GM20431 (cell line): ENCODE measurements at regions not wholly inside any gene's neighbourhood (a gene's known extent, or its start where the extent isn't known, plus 50 kb on each side); places are given as distances from the start of the nearest gene placed in this dataset.
"Not testable (repeated sequence)": the region's sequence is repeated elsewhere in the genome, so short reads cannot be mapped to it uniquely, and the experiment has no call there.

ENCODE experiments used
- in situ Hi-C: fragments of 300-500 bp; cut with MseI, MboI; formaldehyde crosslinking; loops from one replicate; pipeline ENCODE4 v1.15.0; 2020; ENCODE audit warnings: low sequenced_read_pairs; ENCODE audit not compliant: unreplicated experiment

DNA sequence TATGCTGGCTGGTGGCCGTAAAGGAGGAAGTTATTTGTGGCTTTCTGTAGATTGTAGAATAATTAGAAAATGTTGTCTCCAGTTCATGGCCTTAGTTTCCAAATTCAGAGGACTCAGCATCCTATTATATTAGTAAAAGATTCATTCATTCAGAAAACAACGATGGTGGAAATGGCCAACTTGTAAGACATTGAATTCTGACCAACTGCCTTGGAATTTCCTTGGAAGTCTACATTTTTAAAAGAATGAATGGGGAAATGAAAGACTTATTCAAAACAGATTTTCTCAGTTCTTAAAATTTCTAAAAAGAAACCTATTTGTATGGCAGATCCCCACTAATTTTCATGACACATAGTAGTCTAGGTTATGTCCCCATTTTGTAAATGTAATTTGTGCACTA, 561.5 kb downstream of the ANKRD50 start:
- in situ Hi-C loops = no loop called here

DNA sequence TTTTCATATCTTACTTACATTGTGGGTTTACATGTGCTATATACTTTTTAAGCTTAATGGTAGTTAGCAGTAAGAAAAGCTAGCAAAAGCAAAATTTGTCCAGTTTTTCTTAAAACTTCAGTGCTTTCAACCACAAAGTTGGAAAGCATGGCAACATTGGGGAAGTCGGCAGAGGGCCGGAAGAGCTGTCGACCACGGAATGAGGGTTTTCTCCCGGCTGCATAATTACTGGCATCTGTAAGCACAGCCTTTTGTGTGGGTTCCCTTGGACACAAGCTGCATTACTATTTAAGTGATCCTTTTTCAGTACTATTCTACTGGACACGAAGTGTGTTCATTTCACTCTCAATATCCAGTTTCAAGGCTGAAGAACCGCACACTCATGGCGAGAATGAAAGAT, 560.4 kb downstream of the ANKRD50 start:
- in situ Hi-C loops = no loop called here

DNA sequence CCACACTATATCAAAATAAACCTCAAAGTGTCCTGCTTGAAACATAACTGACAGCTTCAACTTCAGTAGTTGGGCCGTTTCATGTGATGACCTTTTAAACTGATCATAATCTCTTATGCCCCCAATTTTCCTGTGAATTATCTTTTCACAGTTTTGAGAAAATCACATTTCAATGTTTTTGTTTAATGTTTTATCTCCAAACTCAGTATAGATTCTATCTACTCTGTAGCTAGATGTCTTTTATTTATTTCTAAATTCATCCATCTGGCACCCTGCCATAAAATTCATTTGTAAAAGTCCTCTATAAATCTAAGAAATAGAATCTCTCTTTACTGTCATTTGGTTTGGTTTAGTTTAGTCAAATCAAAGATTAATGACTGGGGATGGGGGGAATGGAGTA, 557.3 kb downstream of the ANKRD50 start:
- in situ Hi-C loops = no loop called here

DNA sequence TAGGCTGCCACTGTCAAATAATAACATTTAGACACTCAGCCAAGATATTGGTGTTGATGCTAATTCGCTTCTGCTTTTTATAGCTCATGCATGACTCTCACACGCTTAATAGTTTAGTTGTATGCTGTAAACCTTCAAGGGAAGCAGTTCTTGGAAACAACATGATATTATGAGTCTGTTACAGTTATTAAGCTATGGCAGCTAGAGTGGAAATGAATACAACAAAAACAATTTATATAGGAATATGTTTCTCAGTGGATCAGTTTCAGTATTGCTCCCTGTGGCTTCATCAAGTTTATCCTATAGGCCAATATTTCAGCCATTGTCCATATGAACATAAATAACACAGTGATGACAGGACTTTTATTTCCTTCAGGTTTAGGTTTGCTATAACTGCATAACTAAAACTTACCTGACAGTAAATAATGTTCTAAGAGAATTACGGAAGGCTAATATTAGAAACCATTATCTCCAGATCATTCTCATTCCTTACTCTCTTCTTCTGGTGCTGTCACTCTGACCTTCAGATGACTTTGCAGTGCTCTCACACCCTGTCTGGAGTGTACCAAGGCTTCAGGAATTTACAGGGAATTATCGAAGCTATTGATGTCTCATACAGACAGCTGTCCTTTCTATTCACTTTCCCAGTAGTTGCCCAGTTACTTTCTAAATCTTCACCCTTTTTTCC, 555.0 kb downstream of the ANKRD50 start:
- in situ Hi-C loops = no loop called here

DNA sequence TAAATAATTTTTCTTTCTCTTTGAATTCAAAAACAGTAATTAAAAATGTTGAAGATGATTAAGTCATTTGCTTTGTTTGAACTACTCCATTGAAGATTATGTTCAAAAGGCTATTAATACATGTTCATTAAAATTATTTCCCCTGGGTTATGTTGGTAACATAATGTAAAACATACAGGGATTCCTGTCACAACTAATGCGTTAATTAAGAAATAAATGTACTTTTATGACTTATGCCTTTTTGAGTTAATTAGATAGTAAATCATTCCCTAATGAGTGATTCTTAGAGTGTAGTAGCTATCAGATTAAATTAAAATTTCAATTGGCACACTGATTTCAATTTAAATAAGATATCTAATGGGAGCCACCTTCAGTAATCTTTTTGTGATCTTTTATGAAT, 549.1 kb downstream of the ANKRD50 start:
- in situ Hi-C loops = no loop called here

DNA sequence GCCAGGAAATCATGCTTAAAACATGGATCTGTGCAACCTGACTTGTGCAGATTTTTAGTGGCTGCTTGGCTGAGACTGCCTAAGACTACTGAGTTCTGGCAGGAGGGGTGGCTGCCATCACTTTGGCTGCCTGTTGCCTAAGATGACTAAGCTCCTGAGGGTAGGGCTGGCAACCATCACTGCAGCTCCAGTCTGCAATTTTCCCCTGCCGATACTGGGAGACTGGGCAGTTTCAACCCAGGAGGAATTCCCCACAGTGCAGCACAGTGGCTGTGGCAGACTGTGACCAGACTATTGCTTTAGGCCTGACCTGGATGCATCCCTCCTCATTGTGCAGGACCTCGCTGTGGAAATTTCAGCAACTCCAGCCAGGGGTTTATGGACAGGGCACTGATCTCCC, 544.9 kb downstream of the ANKRD50 start:
- in situ Hi-C loops = no loop called here

DNA sequence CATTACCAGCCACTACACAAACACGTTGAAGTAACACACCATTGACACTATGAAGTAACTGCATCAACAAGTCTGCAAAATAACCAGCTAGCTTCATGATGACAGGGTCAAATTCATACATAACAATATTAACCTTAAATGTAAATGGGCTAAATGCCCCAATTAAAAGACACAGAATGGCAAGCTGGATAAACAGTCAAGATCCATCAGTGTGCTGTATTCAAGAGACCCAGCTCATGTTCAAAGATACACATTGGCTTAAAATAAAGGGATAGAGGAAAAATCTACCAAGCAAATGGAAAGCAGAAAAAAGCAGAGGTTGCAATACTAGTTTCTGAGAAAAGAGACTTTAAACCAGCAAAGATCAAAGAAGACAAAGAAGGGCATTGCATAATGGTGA, 543.0 kb downstream of the ANKRD50 start:
- in situ Hi-C loops = not testable (repeated sequence)

DNA sequence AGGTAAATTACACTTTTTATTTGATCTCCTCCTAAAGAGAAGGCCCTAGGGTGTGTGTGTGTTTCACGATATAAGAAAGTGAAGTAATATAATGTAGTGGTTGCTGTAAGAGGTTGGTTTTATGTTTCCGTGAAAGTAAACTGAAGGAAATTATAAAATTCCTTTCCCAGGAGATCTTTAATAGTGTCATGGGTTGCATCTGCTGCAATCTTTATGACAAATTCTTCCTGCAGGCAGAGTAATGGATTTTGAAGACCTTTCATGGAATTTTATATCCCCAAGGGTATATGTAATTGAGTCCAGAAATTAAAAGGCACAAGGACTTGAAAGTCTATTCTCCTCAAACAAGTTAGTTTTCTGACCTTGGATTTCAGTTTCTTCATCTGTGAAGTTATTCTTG, 538.6 kb downstream of the ANKRD50 start:
- in situ Hi-C loops = no loop called here

DNA sequence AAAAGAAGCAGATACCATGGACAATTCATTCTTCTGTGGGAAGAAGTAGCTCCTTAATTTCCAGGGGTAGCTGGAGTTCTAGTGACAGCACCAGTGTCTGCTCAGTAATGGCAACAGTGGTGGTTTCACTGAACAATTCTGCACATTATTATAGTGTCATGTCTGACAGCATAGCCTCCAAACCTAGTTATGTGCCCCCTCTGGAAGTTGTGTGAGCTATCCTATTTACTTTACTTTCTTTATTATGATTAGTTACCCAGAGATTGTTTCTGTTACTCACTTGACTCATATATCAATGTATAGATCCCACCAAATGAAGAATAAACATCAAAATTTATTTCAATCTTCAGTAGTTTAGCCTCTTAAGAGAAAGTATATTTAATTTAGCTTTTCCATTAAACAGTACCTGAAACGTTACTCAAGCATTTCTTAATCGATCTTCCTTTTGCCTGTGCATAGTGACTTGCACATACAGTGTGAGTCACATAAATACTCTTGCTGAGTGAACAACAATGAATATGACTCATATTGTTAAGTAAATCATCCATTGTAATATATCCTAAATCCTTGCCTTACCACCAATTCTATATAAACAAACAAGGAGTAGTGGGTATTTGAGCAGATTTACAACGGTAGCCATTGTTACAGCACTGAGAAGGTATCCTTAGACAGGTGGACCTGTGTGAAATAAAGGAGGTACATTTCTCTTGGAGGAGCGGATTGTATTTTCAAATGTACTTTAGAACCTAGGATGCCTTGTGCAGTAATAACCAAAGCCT, 534.7 kb downstream of the ANKRD50 start:
- in situ Hi-C loops = no loop called here

DNA sequence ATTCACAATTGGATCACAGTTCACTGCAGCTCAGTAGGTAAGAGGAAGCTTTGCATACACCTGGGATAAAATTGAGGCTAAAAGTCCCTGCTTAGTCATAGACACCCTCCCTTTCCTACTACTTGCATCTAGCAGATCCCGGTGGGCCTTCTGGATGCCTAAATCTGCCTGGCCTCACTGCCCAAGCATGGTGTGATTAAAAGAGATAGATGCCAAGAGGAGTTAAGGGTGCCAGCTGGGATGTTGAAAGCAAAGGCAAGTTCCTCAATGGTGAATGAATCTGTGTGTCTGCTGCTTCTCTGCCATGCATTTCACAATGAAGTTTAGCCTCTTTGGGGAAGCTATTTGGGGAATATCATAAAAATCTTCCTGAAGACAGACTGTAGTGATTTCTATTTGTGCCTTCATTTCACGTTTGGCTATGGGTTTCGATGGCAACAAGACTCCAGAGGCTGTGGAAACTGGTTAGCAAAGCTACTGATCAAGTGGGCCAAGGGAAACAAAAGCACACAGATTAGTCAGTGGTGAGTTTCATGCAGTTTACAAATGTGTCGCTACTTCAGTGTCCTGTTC, 534.0 kb downstream of the ANKRD50 start:
- in situ Hi-C loops = no loop called here

DNA sequence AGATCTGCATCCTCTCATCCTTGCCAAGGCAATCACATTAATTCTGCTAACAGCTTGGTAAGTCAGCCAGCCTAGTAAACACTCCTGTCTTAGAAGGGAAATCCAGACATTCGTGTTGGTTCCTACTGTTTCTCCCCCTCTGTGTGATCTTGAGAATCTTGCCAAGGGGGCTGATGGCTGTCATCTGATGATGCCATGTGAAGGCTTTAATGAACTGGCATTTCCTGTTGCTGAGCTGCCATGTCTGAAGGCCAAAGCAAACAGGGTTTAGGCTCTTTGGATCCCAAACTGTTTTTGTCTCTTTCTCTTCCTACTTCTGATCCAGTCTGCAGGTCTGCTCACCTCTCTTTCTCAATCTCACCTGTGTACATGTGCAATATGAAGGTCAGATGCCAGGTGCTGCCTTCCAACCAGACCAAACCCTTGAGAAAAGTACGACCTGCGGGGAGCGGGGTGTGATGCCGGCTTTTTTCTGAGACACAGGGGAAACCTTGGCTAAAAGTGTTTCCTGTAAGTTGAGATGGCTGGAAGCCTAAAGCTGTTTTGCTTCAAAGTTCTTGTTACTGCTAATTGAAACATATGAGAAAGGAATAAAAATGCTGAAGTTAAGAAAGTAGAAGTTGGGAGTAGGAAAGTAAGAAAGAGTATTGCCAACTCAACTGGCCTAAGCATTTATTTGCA, 532.9 kb downstream of the ANKRD50 start:
- in situ Hi-C loops = no loop called here

DNA sequence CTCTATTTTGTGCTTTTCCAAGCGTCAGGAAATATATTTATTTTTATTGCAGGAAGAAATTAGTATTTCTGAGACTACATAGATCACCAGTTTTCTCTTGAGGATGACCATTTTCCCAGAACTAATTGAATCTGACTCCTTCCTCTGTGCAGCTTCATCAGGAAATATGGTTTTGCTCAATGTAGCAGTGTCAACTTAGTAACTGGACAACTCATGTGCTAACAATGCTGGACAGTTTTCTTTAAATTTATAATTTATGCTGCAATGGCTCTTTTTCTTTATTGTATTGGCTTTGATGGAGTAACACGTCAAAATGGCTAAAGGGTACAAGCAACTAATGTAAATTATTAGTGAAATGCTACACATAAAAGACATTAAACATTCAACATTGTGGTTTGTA, 531.5 kb downstream of the ANKRD50 start:
- in situ Hi-C loops = no loop called here

DNA sequence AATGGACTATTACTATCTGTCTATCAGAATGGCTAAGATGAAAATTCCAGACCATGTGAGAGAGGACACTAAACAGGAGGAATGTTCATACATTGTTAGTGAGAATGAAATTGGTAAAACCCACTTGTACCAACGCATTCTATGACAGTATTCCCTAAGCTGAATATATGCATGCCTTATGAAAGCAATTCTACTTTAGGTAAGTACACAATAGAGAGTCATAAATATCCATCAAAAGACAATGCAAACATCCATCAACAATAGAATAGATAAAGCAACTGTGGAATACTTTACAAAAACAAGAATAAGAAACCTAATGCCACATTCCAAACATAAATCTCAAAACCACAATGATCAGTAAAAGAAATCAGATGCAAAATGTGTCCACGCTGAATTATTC, 529.3 kb downstream of the ANKRD50 start:
- in situ Hi-C loops = no loop called here

DNA sequence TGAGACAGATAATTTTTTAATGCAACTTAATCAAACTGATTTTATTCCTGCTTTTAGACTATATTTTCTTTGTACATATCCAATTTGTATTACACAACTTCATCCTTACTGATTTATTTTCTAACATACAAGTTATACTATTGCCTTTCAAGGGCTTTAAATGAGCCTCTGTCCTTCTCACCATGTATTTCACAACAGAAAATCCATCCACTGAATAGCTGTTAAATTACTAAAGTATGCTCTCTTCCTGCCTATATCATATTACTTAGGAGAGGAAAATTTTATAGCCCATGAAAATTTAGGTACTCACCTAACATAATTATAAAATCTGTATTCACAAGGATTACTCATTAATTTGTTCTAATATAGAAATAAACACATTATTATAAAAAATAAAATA, 528.6 kb downstream of the ANKRD50 start:
- in situ Hi-C loops = no loop called here

DNA sequence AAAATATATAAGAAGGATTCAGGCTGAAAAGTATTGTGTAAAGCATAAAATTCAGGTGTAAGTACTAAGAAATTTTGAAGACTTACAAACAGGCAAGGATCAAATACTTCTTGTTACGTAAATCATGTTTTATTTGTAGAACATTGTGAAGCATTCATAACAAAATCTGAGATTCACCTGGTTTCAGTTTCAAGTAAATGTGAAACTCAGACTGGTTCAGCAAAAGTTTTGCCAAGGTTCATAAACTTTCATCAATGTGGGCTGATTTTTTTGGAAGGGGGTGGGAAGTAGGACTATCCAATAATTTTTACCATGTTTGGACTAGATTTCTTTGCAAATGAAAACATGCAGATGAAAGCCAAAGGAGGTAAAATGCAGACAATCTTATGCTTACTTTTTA, 527.7 kb downstream of the ANKRD50 start:
- in situ Hi-C loops = no loop called here

DNA sequence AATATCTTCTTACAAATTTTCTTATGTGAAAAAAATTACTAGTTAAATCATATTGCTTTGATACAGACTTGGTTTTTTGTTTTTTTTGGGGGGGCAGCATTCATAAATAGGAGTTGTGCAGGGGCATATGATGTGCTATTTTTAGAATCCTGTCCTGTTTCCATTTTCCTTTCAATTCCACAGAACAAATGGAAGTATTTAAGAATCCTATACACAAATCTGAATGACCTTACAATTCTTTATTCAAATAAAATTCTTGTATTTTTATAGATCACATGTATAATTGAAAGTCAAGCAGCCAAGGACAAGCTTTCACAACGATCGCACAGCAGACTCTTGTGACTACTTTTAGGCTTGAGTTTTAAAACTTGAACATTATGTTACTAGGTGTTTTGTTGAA, 523.9 kb downstream of the ANKRD50 start:
- in situ Hi-C loops = no loop called here

DNA sequence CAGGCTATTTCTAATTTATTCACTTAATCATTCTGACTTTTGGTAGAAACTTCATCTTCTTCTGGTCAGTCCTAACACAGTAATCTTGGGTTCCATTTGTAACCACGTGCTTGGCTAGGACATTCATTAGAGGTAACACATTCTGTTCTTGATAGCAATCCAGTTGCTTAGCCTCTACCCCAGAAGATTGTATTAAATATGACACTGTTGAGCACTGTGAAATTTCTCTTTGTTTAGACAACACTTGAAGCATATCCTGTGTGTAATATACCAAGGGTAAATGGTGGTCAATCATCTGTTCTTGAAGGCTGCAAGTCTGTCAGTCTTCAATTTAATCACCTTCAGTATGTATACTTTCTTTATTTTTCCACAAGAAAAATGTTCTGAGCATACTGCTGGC, 523.0 kb downstream of the ANKRD50 start:
- in situ Hi-C loops = no loop called here

DNA sequence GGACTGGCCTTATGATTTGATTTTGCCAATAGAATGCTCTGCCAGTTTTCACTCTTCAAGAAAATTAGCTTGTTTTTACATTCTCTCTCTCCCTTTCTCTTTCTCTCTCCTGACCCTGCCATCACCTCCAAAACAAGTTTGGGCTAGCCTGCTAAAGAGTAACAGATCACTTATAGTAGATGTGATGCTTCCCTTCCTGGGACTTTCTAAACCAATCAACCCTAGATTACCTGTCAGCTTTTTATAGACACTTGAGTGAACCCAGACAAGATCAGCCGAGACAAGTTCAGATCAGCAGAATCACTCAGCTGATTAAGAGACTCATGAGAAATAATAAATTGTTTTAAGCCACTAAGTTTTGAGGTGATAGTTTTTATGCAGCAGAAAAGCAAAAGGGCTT, 521.2 kb downstream of the ANKRD50 start:
- in situ Hi-C loops = no loop called here

DNA sequence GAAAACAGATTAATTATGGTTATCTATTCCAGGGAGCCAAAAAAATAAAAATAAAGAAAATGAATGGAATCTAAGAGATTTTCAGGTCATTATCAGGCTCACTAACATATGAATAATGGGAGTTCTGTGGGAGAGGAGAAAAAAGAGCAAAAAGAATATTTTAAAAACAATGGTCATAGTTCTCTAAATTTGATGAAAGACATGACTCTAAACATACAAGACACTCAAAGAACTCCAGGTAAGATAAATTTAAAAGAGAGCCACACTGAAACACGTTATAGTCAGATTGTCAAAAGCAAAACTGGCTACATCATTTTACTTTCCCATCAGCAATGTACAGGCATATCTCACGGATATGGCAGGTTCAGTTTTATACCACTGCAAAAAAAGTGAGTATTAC, 520.0 kb downstream of the ANKRD50 start:
- in situ Hi-C loops = no loop called here

DNA sequence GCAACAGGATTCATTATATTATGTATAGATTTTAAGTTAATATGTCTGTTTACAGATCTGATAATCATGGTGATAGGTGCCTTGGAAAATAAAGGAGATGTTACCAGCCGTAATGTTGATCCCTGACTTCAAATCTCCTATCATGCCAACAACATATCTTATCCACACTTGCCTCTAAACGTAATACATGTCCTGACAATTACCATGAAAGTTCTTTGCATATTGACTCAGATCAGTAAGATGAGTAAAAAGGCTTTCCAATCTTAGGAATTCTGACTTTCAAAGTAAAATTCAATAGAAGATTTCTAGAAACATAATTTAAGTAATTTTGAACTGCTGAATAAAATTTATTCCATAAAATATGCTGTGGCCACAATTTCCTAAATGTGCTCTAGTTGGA, 513.3 kb downstream of the ANKRD50 start:
- in situ Hi-C loops = no loop called here

DNA sequence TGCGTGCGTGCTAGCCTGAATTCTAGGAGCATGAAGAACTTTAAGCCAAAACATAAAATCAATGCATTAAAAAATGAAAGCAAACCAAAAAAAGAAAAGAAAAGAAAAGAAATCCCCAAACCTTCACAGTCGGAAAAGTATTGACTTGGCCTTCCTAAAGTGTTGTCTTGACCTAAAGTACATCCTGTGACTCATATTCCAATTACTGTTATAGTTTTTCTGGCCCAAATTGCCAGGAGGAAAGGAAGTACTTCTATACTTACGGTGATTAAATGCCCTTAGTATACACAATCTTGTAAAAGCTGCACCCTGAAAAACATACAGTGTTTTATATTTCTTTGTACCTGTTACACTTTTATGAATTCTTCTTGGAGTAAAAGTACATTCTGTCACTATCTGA, 512.8 kb downstream of the ANKRD50 start:
- in situ Hi-C loops = no loop called here
